Ishikawa (cell line): ENCODE measurements at regions not wholly inside any gene's neighbourhood (a gene's known extent, or its start where the extent isn't known, plus 50 kb on each side); places are given as distances from the start of the nearest gene placed in this dataset.

Experiments used
- CEBPB ChIP-seq: IDR thresholded peaks from 2 replicates; pipeline ENCODE4 v1.6.1; 2012
- EGR1 ChIP-seq: IDR thresholded peaks from 2 replicates; pipeline ENCODE4 v1.6.1; 2012
- FOXM1 ChIP-seq: IDR thresholded peaks from 2 replicates; pipeline ENCODE4 v1.6.1; 2012; ENCODE audit warnings: low read depth, borderline replicate concordance
- NFIC ChIP-seq: IDR thresholded peaks from 2 replicates; pipeline ENCODE4 v1.6.1; 2012
- REST ChIP-seq: IDR thresholded peaks from 2 replicates; pipeline ENCODE4 v1.6.1; 2012; ENCODE audit warnings: low read depth, mild to moderate bottlenecking
- TAF1 ChIP-seq: IDR thresholded peaks from 2 replicates; pipeline ENCODE4 v1.6.1; 2012; ENCODE audit warnings: low read depth, mild to moderate bottlenecking
- TEAD4 ChIP-seq: IDR thresholded peaks from 2 replicates; pipeline ENCODE4 v1.6.1; 2012
- USF1 ChIP-seq: IDR thresholded peaks from 2 replicates; pipeline ENCODE4 v1.6.1; 2012
- YY1 ChIP-seq: IDR thresholded peaks from 2 replicates; pipeline ENCODE4 v1.6.1; 2012; ENCODE audit warnings: low read depth
- ZBTB7A ChIP-seq: IDR thresholded peaks from 2 replicates; pipeline ENCODE4 v1.6.1; 2012; ENCODE audit warnings: low read depth

- no peak for TF ChIP-seq TAF1
- TF ChIP-seq EGR1, result no peak
- no peak for TF ChIP-seq USF1
- no peak for TF ChIP-seq FOXM1
- TF ChIP-seq YY1, result no peak
- TF ChIP-seq CEBPB, result no peak
- no peak for TF ChIP-seq REST
- no peak for TF ChIP-seq NFIC
- no peak for TF ChIP-seq TEAD4
- TF ChIP-seq ZBTB7A, result no peak
Measured at GRCh38 chr7:113282875-113283274, 164.5 kb upstream of the SMIM30 start.
